ENCODE measurements at regions not wholly inside any gene's neighbourhood (a gene's known extent, or its start where the extent isn't known, plus 50 kb on each side); places are given as distances from the start of the nearest gene placed in this dataset.
A peak's percentile ranks its signal among the peaks of the same experiment; 100 is the strongest.

- DNase-seq, result no peak
Observed at GRCh38 chr2:173740639-173741038, 224.5 kb downstream of the SP3 start.

GRCh38 chr2:173741759-173742158 is 223.4 kb downstream of the SP3 start:
- peak in 1 of 3 donors; percentile 5 for DNase-seq

GRCh38 chr2:173747035-173747434 is 218.1 kb downstream of the SP3 start:
- no peak for DNase-seq

- DNase-seq, result peak in 1 of 3 donors; percentile 13
Observed at GRCh38 chr2:173749315-173749714, 215.9 kb downstream of the SP3 start.

- DNase-seq, result no peak
Observed at GRCh38 chr2:173750353-173750801, 214.8 kb downstream of the SP3 start.

GRCh38 chr2:173750831-173751230 is 214.3 kb downstream of the SP3 start:
- no peak for DNase-seq

- DNase-seq, result no peak
Observed at GRCh38 chr2:173751245-173751975, 213.8 kb downstream of the SP3 start.

GRCh38 chr2:173752152-173752551 is 213.0 kb downstream of the SP3 start:
- DNase-seq, result peak in 1 of 3 donors; percentile 6

GRCh38 chr2:173753441-173753840 is 211.7 kb downstream of the SP3 start:
- no peak for DNase-seq

- no peak for DNase-seq
Observed at GRCh38 chr2:173754165-173754564, 211.0 kb downstream of the SP3 start.

- no peak for DNase-seq
Observed at GRCh38 chr2:173754837-173755236, 210.3 kb downstream of the SP3 start.

GRCh38 chr2:173755798-173756197 is 209.4 kb downstream of the SP3 start:
- no peak for DNase-seq

GRCh38 chr2:173759959-173760358 is 205.2 kb downstream of the SP3 start:
- no peak for DNase-seq

- DNase-seq, result no peak
Observed at GRCh38 chr2:173760553-173760952, 204.6 kb downstream of the SP3 start.

GRCh38 chr2:173761603-173762119 is 203.5 kb downstream of the SP3 start:
- no peak for DNase-seq

- DNase-seq, result no peak
Observed at GRCh38 chr2:173762221-173762620, 203.0 kb downstream of the SP3 start.

GRCh38 chr2:173762864-173763263 is 202.3 kb downstream of the SP3 start:
- no peak for DNase-seq

GRCh38 chr2:173763641-173764040 is 201.5 kb downstream of the SP3 start:
- DNase-seq, result no peak

- DNase-seq, result no peak
Observed at GRCh38 chr2:173764094-173764493, 201.1 kb downstream of the SP3 start.

- DNase-seq, result no peak
Observed at GRCh38 chr2:173766537-173767289, 198.5 kb downstream of the SP3 start.

GRCh38 chr2:173770947-173771678 is 194.1 kb downstream of the SP3 start:
- no peak for DNase-seq

GRCh38 chr2:173772205-173772604 is 193.0 kb downstream of the SP3 start:
- DNase-seq, result no peak

- no peak for DNase-seq
Observed at GRCh38 chr2:173773076-173773475, 192.1 kb downstream of the SP3 start.

All from suppressor macrophage treated with lipopolysaccharide for 1 hour (primary cell).